ENCODE measurements at regions not wholly inside any gene's neighbourhood (a gene's known extent, or its start where the extent isn't known, plus 50 kb on each side); places are given as distances from the start of the nearest gene placed in this dataset.

DNA sequence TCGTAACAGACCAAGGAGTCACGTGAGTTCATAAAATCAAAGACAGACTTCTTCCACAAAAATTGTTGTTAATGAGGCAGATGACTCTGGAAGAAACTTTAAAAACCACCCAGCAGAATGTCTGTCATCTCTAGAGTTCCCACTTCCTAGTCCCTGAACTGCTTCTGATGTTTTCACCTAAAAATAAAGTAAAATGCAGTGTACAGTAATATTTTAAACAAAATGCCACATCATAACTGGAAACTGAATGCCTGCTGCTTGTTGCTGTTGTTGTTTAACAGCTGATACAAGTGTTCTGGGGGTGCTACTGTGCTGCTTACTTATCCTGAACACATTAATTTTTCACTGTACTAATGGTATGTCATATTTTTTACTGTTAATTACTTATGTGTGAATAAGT, 577.2 kb downstream of the MTRR start:
- H3K27ac Mint-ChIP-seq = no peak overlapping the region
- H3K9me3 Mint-ChIP-seq = no peaks in the 10 kb centered on the region
- H3K36me3 ChIP-seq (ENCODE audit: control insufficient read depth, insufficient read depth, low read length) = no peaks in the 10 kb centered on the region
- H3K27me3 ChIP-seq (ENCODE audit: control insufficient read depth, insufficient read depth, low read length, poor library complexity, severe bottlenecking) = no peaks in the 10 kb centered on the region
- TF ChIP-seq, protein P1, sequence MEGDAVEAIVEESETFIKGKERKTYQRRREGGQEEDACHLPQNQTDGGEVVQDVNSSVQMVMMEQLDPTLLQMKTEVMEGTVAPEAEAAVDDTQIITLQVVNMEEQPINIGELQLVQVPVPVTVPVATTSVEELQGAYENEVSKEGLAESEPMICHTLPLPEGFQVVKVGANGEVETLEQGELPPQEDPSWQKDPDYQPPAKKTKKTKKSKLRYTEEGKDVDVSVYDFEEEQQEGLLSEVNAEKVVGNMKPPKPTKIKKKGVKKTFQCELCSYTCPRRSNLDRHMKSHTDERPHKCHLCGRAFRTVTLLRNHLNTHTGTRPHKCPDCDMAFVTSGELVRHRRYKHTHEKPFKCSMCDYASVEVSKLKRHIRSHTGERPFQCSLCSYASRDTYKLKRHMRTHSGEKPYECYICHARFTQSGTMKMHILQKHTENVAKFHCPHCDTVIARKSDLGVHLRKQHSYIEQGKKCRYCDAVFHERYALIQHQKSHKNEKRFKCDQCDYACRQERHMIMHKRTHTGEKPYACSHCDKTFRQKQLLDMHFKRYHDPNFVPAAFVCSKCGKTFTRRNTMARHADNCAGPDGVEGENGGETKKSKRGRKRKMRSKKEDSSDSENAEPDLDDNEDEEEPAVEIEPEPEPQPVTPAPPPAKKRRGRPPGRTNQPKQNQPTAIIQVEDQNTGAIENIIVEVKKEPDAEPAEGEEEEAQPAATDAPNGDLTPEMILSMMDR (conservative IDR thresholded peaks at IDR 0.05) = no peak
- H3K9me3 ChIP-seq (ENCODE audit: control insufficient read depth, low read length) = no peaks in the 10 kb centered on the region
- no peak overlapping the region for H3K27ac ChIP-seq (ENCODE audit: low read depth, low read length)
- no peak overlapping the region for H3K4me3 ChIP-seq (ENCODE audit: low read length)
- no peak overlapping the region for H3K9ac ChIP-seq (ENCODE audit: extremely low read depth, low read length, poor library complexity, severe bottlenecking)
- no peaks in the 10 kb centered on the region for H3K4me1 ChIP-seq (ENCODE audit: control insufficient read depth, insufficient read depth, low read length)
- H3K27me3 Mint-ChIP-seq (ENCODE audit: insufficient read depth) = no peaks in the 10 kb centered on the region
- H3K4me1 Mint-ChIP-seq = peaks cover 9% of the 10 kb centered on the region
- 95 to 100% methylated on average over 2 of the region's 2 CpGs for WGBS, 2 experiments (ENCODE audit: insufficient coverage in 1 of 2, insufficient read length in 1 of 2)
- H3K36me3 Mint-ChIP-seq (ENCODE audit: low read depth) = no peaks in the 10 kb centered on the region
- DNase-seq = no peak
- H3K4me3 Mint-ChIP-seq = no peak overlapping the region

- Histone ChIP-seq H3K4me3 (ENCODE audit: low read length) (no peak overlapping the region), H3K9ac (ENCODE audit: extremely low read depth, low read length, poor library complexity, severe bottlenecking) (no peak overlapping the region), H3K9me3 (ENCODE audit: control insufficient read depth, low read length) (no peaks in the 10 kb centered on the region), H3K27me3 (ENCODE audit: control insufficient read depth, insufficient read depth, low read length, poor library complexity, severe bottlenecking) (no peaks in the 10 kb centered on the region), H3K4me1 (ENCODE audit: control insufficient read depth, insufficient read depth, low read length) (no peaks in the 10 kb centered on the region), H3K36me3 (ENCODE audit: control insufficient read depth, insufficient read depth, low read length) (no peaks in the 10 kb centered on the region), H3K27ac (ENCODE audit: low read depth, low read length) (peak overlapping the region; percentile 56)
- DNase-seq = no peak
- no peaks in the 10 kb centered on the region for H3K4me1 Mint-ChIP-seq
- 95 to 96% methylated on average over 5 of the region's 5 CpGs for WGBS, 2 experiments (ENCODE audit: insufficient coverage in 1 of 2, insufficient read length in 1 of 2)
- peaks cover 4% of the 10 kb centered on the region for H3K36me3 Mint-ChIP-seq (ENCODE audit: low read depth)
- H3K4me3 Mint-ChIP-seq = no peak overlapping the region
- H3K27me3 Mint-ChIP-seq (ENCODE audit: insufficient read depth) = no peaks in the 10 kb centered on the region
- H3K9me3 Mint-ChIP-seq = peaks cover 14% of the 10 kb centered on the region
- TF ChIP-seq, protein P1 (conservative IDR thresholded peaks at IDR 0.05) = no peak
- H3K27ac Mint-ChIP-seq = no peak overlapping the region
These were observed 587.9 kb downstream of the MTRR start for GRCh38 chr5:8456846-8457186.

DNA sequence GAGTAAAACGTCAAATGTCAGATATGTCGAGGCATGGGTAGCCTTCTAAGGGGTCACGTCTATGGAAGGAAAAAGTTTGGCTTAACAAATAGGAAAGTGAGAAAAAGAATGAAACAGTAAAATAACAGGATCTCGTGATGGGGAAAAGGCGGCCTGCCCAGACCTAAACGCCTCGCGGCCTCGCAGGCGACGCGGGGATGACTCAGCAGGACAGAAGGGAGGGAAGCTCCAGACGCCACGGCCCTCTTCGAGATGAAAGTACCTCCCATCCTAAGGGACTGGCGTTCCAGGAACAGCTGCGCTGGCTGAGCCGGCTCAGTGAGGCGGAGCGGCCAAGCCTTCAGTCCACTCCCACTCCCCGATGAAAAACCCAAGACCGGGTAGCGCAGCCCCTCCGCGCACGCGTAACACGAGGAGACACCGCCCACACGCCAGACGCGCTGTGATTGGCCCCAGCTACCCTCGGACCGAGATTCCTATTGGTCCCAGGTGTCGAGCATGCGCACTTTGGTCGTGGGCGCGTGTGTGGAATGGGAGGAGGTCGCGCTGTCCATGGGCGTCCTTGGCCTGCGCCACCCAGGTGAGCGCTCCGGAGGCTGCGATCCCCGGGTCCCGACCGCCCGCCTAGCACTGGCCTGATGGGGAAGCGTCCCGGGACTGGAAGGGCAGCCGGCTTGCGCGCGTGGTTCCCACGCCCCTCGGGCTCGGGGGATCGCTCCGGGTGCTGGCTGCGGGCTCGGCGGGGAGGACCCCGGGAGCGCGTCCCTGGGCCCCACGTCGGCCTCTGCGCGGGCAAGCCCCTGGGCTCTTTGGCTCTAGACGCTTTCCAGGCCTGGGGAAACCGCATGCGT, 588.5 kb downstream of the MTRR start:
- Mint-ChIP-seq H3K4me3 (peak overlapping the region; percentile 43), H3K4me1 (no peaks in the 10 kb centered on the region), H3K27ac (no peak overlapping the region), H3K36me3 (ENCODE audit: low read depth) (peaks cover 4% of the 10 kb centered on the region), H3K9me3 (peaks cover 14% of the 10 kb centered on the region), H3K27me3 (ENCODE audit: insufficient read depth) (no peaks in the 10 kb centered on the region)
- Histone ChIP-seq H3K9ac (ENCODE audit: extremely low read depth, low read length, poor library complexity, severe bottlenecking) (no peak overlapping the region), H3K36me3 (ENCODE audit: control insufficient read depth, insufficient read depth, low read length) (no peaks in the 10 kb centered on the region), H3K27me3 (ENCODE audit: control insufficient read depth, insufficient read depth, low read length, poor library complexity, severe bottlenecking) (no peaks in the 10 kb centered on the region), H3K9me3 (ENCODE audit: control insufficient read depth, low read length) (no peaks in the 10 kb centered on the region), H3K4me1 (ENCODE audit: control insufficient read depth, insufficient read depth, low read length) (no peaks in the 10 kb centered on the region), H3K27ac (ENCODE audit: low read depth, low read length) (peak overlapping the region; percentile 56), H3K4me3 (ENCODE audit: low read length) (no peak overlapping the region)
- 82 to 90% methylated on average over 47 to 74 of the region's 74 CpGs for WGBS, 2 experiments (ENCODE audit: insufficient coverage in 1 of 2, insufficient read length in 1 of 2)
- DNase-seq = no peak
- TF ChIP-seq, protein P1 (conservative IDR thresholded peaks at IDR 0.05) = no peak

Measured in endodermal cell (in vitro differentiated cells).